Thoracic aorta (tissue), 2 donors: ENCODE measurements at regions not wholly inside any gene's neighbourhood (a gene's known extent, or its start where the extent isn't known, plus 50 kb on each side); places are given as distances from the start of the nearest gene placed in this dataset.

ENCODE experiments used
- ATAC-seq: fragments of 150-250 bp; one replicate; pipeline ENCODE4 v1.8.0; 2017; ENCODE audit warnings: low read depth; ENCODE audit not compliant: insufficient number of reproducible peaks, low FRiP score
- DNase-seq: peaks from one replicate; pipeline ENCODE4 v3.0.0-alpha.2; 2020; ENCODE audit warnings: low spot score
- H3K27ac ChIP-seq, 2 donors: fragments of 200-600 bp; sonication (generic); 1 replicate in 1 of 2; 2 replicates in 1 of 2; pipeline ENCODE4 v1.5.1; 2016; ENCODE audit warnings: mild to moderate bottlenecking in 2 of 2, moderate library complexity in 2 of 2
- H3K27me3 ChIP-seq: fragments of 200-600 bp; sonication (generic); replicated peaks from 2 replicates; pipeline ENCODE4 v1.6.0; 2016; ENCODE audit warnings: mild to moderate bottlenecking; ENCODE audit not compliant: insufficient read depth
- H3K36me3 ChIP-seq: fragments of 200-600 bp; sonication (generic); one replicate; pipeline ENCODE4 v1.5.1; 2016
- H3K4me1 ChIP-seq, 2 donors: fragments of 200-600 bp; sonication (generic); 1 replicate in 1 of 2; 2 replicates in 1 of 2; pipeline versions ENCODE4 v1.5.1 to v1.6.0; 2016; ENCODE audit warnings: low read depth in 2 of 2, mild to moderate bottlenecking in 1 of 2; ENCODE audit not compliant: control insufficient read depth in 1 of 2
- H3K4me3 ChIP-seq: fragments of 200-600 bp; sonication (generic); 2 replicates; pipeline ENCODE4 v1.5.1; 2016; ENCODE audit warnings: mild to moderate bottlenecking
- H3K9me3 ChIP-seq: fragments of 200-600 bp; sonication (generic); 2 replicates; pipeline ENCODE4 v1.5.1; 2016
- TF ChIP-seq, protein P1 (sequence below): fragments of 200-600 bp; sonication (generic); IDR thresholded peaks from one replicate; pipeline ENCODE4 v1.5.1; 2019; ENCODE audit warnings: antibody characterized with exemption

DNA sequence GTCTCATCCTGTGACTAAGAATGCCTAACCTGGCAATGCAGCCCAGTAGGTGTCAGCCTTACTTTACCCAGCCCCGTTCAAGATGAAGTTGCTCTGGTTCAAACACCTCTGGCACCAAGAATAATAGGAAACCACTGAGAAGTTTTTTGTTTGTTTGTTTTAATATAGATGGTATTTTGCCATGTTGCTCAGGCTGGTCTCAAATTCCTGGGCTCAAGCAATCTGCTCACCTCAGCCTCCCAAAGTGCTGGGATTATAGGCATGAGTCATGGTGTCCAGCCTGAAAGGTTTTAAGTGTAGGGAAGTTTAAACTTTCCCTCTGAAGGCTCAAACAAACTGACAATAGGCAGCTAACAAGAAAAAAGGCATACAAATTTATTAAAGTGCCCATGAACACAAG is 51.2 kb upstream of the ABCC4 start:
- Histone ChIP-seq H3K9me3 (no peaks in the 10 kb centered on the region), H3K4me3 (no peak overlapping the region), H3K36me3 (no peaks in the 10 kb centered on the region), H3K27me3 (no peaks in the 10 kb centered on the region), H3K4me1 (no peaks in the 10 kb centered on the region), H3K27ac (no peak overlapping the region)
- no peak for ATAC-seq
- TF ChIP-seq, protein P1, sequence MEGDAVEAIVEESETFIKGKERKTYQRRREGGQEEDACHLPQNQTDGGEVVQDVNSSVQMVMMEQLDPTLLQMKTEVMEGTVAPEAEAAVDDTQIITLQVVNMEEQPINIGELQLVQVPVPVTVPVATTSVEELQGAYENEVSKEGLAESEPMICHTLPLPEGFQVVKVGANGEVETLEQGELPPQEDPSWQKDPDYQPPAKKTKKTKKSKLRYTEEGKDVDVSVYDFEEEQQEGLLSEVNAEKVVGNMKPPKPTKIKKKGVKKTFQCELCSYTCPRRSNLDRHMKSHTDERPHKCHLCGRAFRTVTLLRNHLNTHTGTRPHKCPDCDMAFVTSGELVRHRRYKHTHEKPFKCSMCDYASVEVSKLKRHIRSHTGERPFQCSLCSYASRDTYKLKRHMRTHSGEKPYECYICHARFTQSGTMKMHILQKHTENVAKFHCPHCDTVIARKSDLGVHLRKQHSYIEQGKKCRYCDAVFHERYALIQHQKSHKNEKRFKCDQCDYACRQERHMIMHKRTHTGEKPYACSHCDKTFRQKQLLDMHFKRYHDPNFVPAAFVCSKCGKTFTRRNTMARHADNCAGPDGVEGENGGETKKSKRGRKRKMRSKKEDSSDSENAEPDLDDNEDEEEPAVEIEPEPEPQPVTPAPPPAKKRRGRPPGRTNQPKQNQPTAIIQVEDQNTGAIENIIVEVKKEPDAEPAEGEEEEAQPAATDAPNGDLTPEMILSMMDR, result no peak
- no peak for DNase-seq

DNA sequence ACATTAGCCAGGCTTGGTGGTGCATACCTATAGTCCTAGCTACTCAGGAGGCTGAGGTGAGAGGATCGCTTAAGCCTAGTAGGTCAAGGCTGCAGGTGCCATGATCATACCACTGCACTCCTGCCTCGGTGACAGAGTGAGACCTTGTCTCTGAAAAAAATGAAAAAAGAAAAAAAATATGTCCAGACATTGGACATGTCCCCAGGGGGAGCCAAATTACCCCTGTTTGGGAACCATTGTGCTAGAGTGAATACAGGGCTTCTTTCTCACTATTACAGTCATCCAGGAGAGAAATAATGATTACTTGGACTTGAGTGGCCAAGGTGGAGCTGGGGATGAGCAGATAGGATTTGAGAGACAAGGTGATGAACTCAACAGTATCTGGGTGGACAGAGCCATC is 52.9 kb upstream of the ABCC4 start:
- no peak for DNase-seq
- TF ChIP-seq, protein P1, result no peak
- H3K27me3 ChIP-seq, result no peaks in the 10 kb centered on the region
- no peaks in the 10 kb centered on the region for H3K9me3 ChIP-seq
- H3K4me3 ChIP-seq, result no peak overlapping the region
- no peaks in the 10 kb centered on the region for H3K4me1 ChIP-seq
- ATAC-seq, result no peak
- no peak overlapping the region for H3K27ac ChIP-seq
- no peaks in the 10 kb centered on the region for H3K36me3 ChIP-seq

DNA sequence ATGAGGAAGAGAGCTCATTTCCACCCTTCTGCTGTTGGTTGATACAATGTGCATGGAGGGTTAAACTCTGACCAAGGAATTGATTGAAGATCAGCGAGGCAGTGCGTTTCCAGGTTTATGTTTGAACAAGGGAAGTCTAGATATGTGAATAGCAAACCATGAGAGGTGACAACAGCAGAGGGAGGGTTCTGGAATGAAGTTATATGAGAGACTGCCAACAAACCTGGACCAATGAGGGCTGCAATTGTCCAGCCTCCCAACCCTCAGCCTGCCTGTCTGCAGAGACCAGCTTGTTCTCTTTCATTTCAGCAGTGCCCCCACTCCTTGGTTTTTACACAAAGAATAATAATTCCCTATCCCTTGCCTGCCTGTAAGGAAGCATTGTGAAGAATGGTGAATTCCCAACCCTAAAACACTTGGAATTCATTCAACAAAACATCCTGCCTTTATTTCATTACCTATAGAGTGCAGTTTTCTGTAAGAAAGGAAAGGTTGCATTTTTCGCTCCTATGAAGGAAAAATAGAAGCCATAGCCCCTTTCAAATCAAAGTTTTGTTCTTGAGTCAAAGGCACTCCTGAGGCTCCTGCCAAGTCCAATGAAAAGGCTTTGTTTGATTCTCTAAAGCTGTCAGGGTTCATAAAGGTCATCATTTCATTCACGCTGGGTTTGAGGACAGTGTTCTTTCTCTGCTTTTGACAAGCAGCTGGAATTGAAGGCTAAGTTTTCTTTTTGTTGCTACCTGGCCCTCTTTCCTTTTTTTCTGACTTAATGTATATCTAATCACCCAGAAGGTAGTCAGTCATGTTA is 53.6 kb upstream of the ABCC4 start:
- Histone ChIP-seq H3K36me3 (no peaks in the 10 kb centered on the region), H3K4me3 (no peak overlapping the region), H3K4me1 (no peaks in the 10 kb centered on the region), H3K9me3 (no peaks in the 10 kb centered on the region), H3K27me3 (no peaks in the 10 kb centered on the region), H3K27ac (no peak overlapping the region)
- TF ChIP-seq, protein P1, result no peak
- ATAC-seq (no peak), DNase-seq (no peak)

DNA sequence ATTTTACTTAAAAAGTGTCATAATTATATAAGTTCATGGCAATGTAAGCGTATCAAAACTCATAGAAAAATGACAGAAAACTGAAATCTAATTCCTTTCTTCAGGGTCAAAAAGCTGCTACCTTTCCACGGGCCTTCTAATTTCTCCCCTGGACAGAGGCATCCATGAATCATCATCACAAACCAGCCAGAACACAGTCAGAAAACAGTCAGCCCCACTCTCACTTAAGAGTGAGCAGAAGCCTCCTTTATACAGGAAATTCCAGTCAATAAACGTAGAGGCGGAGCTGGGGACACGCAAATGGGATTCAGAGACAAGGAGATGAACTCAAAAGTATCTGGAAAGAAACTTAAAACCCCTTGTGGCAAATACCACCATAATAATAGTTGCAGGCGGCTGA is 54.2 kb upstream of the ABCC4 start:
- no peaks in the 10 kb centered on the region for H3K9me3 ChIP-seq
- H3K36me3 ChIP-seq, result no peaks in the 10 kb centered on the region
- no peak overlapping the region for H3K4me3 ChIP-seq
- no peaks in the 10 kb centered on the region for H3K4me1 ChIP-seq
- no peak for DNase-seq
- TF ChIP-seq, protein P1, result no peak
- ATAC-seq, result no peak
- H3K27me3 ChIP-seq, result no peaks in the 10 kb centered on the region
- H3K27ac ChIP-seq, result no peak overlapping the region

DNA sequence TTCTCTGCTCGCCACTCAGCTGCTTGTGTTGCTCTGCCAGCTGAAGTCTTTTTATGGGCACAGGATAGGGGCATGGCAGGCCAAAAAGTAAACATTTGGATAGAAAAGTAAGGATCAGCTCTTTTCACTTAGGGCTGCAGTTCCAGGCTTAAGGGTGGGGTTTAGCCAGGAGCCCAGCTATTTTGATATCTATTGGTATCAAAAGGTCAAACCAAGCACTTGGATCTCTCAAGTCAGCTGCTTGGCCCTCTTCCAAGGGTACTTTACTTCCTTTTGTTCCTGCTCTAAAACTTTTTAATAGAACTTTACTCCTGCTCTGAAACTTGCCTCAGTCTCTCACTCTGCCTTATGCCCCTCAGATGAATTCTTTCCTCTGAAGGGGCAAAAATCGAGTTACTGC is 55.7 kb upstream of the ABCC4 start:
- Histone ChIP-seq H3K27ac (no peak overlapping the region), H3K36me3 (no peaks in the 10 kb centered on the region), H3K9me3 (no peaks in the 10 kb centered on the region), H3K27me3 (no peaks in the 10 kb centered on the region), H3K4me3 (no peak overlapping the region), H3K4me1 (no peaks in the 10 kb centered on the region)
- ATAC-seq (no peak), DNase-seq (no peak)
- TF ChIP-seq, protein P1, result no peak
